ENCODE measurements at regions not wholly inside any gene's neighbourhood (a gene's known extent, or its start where the extent isn't known, plus 50 kb on each side); places are given as distances from the start of the nearest gene placed in this dataset.

- DNase-seq = peak in 1 of 2 experiments; percentile 10
These were observed 121.2 kb upstream of the PRKCQ start for GRCh38 chr10:6701289-6701688.

DNA sequence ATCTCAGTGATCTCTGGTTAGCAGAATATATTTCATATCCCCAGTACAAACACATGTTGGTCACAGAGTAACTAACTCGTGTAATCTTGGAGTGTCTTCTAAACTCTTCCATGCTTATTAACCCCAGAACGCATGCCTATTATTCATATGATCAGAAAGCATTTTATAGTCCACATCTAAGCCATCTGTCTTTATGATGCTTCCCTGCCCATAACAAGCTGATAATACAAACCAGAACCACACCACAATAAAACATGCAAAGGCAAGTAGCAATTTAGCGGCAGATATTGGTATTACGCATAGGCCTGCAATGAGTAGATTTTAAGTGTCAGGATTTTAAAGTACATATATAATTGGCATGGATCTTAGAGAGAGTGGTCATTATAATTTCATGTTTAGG is 120.0 kb upstream of the PRKCQ start:
- H3K4me3 ChIP-seq (ENCODE audit: low read depth, low read length) = no peak overlapping the region
- no peaks in the 10 kb centered on the region for H3K9me3 Mint-ChIP-seq (ENCODE audit: unreplicated experiment)
- no peaks in the 10 kb centered on the region for H3K4me1 Mint-ChIP-seq (ENCODE audit: low read depth, unreplicated experiment)
- H3K27ac Mint-ChIP-seq (ENCODE audit: unreplicated experiment) = no peak overlapping the region
- DNase-seq = no peak
- ChIA-PET POLR2A (no interaction called here), CTCF (no interaction called here)
- no peak overlapping the region for H3K4me3 Mint-ChIP-seq (ENCODE audit: unreplicated experiment)
- H3K9me3 ChIP-seq = no peaks in the 10 kb centered on the region
- H3K27me3 Mint-ChIP-seq (ENCODE audit: insufficient read depth, unreplicated experiment) = peaks cover 19% of the 10 kb centered on the region
- no peaks in the 10 kb centered on the region for H3K4me1 ChIP-seq
- no peaks in the 10 kb centered on the region for H3K36me3 Mint-ChIP-seq (ENCODE audit: insufficient read depth, unreplicated experiment)
- H3K36me3 ChIP-seq (ENCODE audit: control insufficient read depth, insufficient read depth, low read length) = no peaks in the 10 kb centered on the region
- BruUV-seq (replicated peaks) = no TSS peak
- intact Hi-C loops (cut with micrococcal nuclease; ENCODE audit: unreplicated experiment) = no loop called here
- no peak for TF ChIP-seq CTCF (IDR thresholded peaks at IDR 0.05; ENCODE audit: insufficient read depth in 1 of 2, low read depth in 1 of 2, low read length in 1 of 2, severe bottlenecking in 1 of 2, unreplicated experiment in 1 of 2)
- no peaks in the 10 kb centered on the region for H3K27me3 ChIP-seq (replicated peaks; ENCODE audit: control insufficient read depth, insufficient read depth, low read length)

More at GRCh38 chr10:6701289-6701688, 121.2 kb upstream of the PRKCQ start:
- H3K9me3 ChIP-seq = no peaks in the 10 kb centered on the region
- BruUV-seq (replicated peaks) = no TSS peak
- H3K4me1 Mint-ChIP-seq (ENCODE audit: low read depth, unreplicated experiment) = no peaks in the 10 kb centered on the region
- intact Hi-C loops (cut with micrococcal nuclease; ENCODE audit: unreplicated experiment) = no loop called here
- no peaks in the 10 kb centered on the region for H3K36me3 Mint-ChIP-seq (ENCODE audit: insufficient read depth, unreplicated experiment)
- no peak overlapping the region for H3K4me3 ChIP-seq (ENCODE audit: low read depth, low read length)
- peaks cover 19% of the 10 kb centered on the region for H3K27me3 Mint-ChIP-seq (ENCODE audit: insufficient read depth, unreplicated experiment)
- H3K4me3 Mint-ChIP-seq (ENCODE audit: unreplicated experiment) = no peak overlapping the region
- H3K27ac Mint-ChIP-seq (ENCODE audit: unreplicated experiment) = no peak overlapping the region
- CTCF ChIA-PET = no interaction called here
- H3K4me1 ChIP-seq = no peaks in the 10 kb centered on the region
- POLR2A ChIA-PET = no interaction called here
- H3K36me3 ChIP-seq (ENCODE audit: control insufficient read depth, insufficient read depth, low read length) = no peaks in the 10 kb centered on the region
- peak; percentile 13 to 29 for TF ChIP-seq CTCF (IDR thresholded peaks at IDR 0.05; ENCODE audit: insufficient read depth in 1 of 2, low read depth in 1 of 2, low read length in 1 of 2, severe bottlenecking in 1 of 2, unreplicated experiment in 1 of 2)
- no peaks in the 10 kb centered on the region for H3K9me3 Mint-ChIP-seq (ENCODE audit: unreplicated experiment)
- no peaks in the 10 kb centered on the region for H3K27me3 ChIP-seq (replicated peaks; ENCODE audit: control insufficient read depth, insufficient read depth, low read length)

DNA sequence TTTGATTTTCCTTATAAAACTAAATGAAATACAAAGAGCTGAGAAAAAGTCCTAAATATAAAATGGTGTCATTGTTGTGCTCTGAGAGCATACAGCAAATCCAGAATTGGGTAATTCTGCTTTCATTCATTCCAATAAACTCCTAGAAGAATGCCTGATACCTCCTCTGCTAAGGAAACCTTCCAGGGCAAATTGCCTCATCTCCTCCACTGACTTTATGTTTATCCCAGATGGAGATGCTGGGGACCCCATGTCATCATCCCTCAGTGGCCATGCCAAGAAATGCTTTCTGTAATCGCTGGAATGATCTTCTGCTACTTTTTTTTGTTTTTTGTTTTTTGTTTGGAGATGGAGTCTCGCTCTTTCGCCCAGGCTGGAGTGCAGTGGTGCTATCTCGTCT is 119.3 kb upstream of the PRKCQ start:
- no peaks in the 10 kb centered on the region for H3K36me3 Mint-ChIP-seq (ENCODE audit: insufficient read depth, unreplicated experiment)
- ChIA-PET CTCF (no interaction called here), POLR2A (no interaction called here)
- no peaks in the 10 kb centered on the region for H3K4me1 Mint-ChIP-seq (ENCODE audit: low read depth, unreplicated experiment)
- Histone ChIP-seq H3K4me1 (no peaks in the 10 kb centered on the region), H3K4me3 (ENCODE audit: low read depth, low read length) (no peak overlapping the region), H3K9me3 (no peaks in the 10 kb centered on the region), H3K27me3 (replicated peaks; ENCODE audit: control insufficient read depth, insufficient read depth, low read length) (no peaks in the 10 kb centered on the region), H3K36me3 (ENCODE audit: control insufficient read depth, insufficient read depth, low read length) (no peaks in the 10 kb centered on the region)
- no peak for DNase-seq
- H3K27me3 Mint-ChIP-seq (ENCODE audit: insufficient read depth, unreplicated experiment) = peaks cover 19% of the 10 kb centered on the region
- H3K9me3 Mint-ChIP-seq (ENCODE audit: unreplicated experiment) = no peaks in the 10 kb centered on the region
- intact Hi-C loops (cut with micrococcal nuclease; ENCODE audit: unreplicated experiment) = no loop called here
- no peak overlapping the region for H3K27ac Mint-ChIP-seq (ENCODE audit: unreplicated experiment)
- no TSS peak for BruUV-seq (replicated peaks)
- H3K4me3 Mint-ChIP-seq (ENCODE audit: unreplicated experiment) = no peak overlapping the region
- no peak for TF ChIP-seq CTCF (IDR thresholded peaks at IDR 0.05; ENCODE audit: insufficient read depth in 1 of 2, low read depth in 1 of 2, low read length in 1 of 2, severe bottlenecking in 1 of 2, unreplicated experiment in 1 of 2)
